ENCODE measurements at regions not wholly inside any gene's neighbourhood (a gene's known extent, or its start where the extent isn't known, plus 50 kb on each side); places are given as distances from the start of the nearest gene placed in this dataset.

DNA sequence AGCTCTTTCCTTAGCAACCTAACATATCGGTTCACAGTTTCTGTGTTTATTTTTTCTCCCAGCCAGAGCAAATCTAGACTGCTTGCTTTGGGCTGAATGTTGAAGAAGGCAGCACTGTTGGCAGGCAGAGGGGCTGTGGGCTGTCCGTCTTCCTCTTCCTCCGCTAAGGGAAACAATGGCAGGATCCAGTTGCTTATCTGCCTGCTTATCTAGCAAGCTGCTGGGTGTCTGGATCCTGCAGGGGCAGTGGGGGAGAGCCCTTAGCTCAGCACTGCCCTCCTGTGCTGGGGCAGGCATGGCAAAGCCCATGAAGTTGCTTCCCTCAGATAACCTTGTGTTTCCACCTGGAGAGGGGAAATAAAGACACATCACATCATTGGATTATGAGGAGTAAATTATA lies 92.7 kb upstream of the CD93 start:
- TF ChIP-seq, protein P1, sequence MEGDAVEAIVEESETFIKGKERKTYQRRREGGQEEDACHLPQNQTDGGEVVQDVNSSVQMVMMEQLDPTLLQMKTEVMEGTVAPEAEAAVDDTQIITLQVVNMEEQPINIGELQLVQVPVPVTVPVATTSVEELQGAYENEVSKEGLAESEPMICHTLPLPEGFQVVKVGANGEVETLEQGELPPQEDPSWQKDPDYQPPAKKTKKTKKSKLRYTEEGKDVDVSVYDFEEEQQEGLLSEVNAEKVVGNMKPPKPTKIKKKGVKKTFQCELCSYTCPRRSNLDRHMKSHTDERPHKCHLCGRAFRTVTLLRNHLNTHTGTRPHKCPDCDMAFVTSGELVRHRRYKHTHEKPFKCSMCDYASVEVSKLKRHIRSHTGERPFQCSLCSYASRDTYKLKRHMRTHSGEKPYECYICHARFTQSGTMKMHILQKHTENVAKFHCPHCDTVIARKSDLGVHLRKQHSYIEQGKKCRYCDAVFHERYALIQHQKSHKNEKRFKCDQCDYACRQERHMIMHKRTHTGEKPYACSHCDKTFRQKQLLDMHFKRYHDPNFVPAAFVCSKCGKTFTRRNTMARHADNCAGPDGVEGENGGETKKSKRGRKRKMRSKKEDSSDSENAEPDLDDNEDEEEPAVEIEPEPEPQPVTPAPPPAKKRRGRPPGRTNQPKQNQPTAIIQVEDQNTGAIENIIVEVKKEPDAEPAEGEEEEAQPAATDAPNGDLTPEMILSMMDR (IDR thresholded peaks at IDR 0.05), result no peak
- TF ChIP-seq ZFX (IDR thresholded peaks at IDR 0.05; ENCODE audit: borderline replicate concordance), result no peak
- H3K27ac ChIP-seq, result no peak overlapping the region

DNA sequence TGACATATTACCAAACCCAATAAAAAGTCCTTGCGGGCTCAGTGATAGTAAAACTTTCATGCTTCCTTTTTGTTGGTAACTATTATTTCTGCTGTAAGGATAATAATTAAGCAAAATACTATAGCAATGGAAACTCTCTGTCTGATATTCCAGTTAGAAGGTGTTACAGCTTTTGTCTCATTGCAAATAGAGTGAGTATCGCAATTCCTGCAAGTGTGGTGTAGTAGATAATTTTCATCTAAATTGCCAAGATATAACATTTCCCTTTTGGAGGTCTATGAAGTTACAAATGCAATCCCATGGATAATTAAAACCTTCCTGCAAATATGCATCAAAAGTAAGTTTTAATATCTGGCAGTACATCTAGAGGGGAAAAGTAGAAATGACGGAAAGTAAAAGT lies 88.7 kb upstream of the CD93 start:
- TF ChIP-seq, protein P1 (IDR thresholded peaks at IDR 0.05), result no peak
- TF ChIP-seq ZFX (IDR thresholded peaks at IDR 0.05; ENCODE audit: borderline replicate concordance), result no peak
- no peak overlapping the region for H3K27ac ChIP-seq

DNA sequence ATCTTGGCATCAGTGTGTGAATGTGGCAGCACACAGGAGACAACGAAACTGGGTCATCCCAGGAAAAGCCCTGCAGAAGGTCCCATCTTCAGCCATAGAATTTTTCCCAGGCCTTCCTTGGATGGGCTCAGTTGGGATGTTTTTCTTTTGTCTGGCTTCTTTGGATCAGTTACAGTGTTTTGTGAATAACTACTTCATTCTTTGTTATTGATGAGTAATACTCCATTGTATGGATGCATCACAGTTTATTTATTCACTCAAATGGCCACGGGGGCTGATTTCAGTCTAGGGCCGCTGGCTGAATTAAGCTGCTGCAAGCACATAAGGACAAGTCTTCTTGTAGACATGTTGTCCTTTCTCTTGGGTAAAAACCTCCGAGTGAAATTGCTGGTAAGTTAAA lies 81.3 kb upstream of the CD93 start:
- no peak overlapping the region for H3K27ac ChIP-seq
- TF ChIP-seq, protein P1 (IDR thresholded peaks at IDR 0.05), result no peak
- TF ChIP-seq ZFX (IDR thresholded peaks at IDR 0.05; ENCODE audit: borderline replicate concordance), result no peak

DNA sequence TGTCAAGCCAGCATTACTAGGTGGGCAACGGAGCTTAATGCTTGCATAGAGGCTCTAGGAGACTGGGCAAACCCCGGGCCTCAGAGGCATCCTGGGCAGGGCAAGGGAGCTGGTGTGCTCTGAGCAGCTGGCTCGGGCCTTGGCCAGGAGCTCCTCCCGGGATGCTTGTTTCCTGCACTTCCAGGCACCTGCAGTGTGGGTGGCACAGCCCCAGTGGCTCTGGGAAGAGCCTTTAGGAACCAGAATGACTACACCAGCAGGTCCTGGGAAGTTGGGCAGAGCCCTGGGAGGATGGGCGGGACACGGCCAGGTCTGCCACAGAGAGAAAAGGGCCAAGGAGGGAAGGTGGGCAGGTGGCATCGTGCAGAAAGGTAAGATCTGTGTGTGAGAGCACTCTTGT lies 80.4 kb upstream of the CD93 start:
- no peak for TF ChIP-seq ZFX (IDR thresholded peaks at IDR 0.05; ENCODE audit: borderline replicate concordance)
- TF ChIP-seq, protein P1 (IDR thresholded peaks at IDR 0.05), result no peak
- no peak overlapping the region for H3K27ac ChIP-seq

DNA sequence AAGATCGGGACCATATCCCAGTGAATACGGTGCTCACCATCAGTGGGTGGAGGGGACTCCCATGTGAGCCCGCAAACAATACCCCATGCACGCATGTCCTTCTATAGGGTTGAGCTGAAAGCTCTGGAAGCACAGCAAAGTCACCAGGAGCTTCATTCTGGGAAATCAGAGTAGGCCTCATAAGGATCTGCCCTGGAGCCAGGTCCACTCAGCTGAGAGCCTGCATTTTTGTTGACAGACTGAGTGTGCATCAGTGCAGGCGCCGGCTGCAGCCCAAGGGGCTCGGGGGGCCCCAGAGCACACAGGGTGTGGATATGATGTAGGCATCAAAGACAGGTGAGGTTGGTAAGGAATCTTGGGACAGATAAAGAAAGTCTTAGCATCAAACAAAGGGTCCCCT lies 79.8 kb upstream of the CD93 start:
- H3K27ac ChIP-seq, result no peak overlapping the region
- TF ChIP-seq, protein P1 (IDR thresholded peaks at IDR 0.05), result no peak
- no peak for TF ChIP-seq ZFX (IDR thresholded peaks at IDR 0.05; ENCODE audit: borderline replicate concordance)

DNA sequence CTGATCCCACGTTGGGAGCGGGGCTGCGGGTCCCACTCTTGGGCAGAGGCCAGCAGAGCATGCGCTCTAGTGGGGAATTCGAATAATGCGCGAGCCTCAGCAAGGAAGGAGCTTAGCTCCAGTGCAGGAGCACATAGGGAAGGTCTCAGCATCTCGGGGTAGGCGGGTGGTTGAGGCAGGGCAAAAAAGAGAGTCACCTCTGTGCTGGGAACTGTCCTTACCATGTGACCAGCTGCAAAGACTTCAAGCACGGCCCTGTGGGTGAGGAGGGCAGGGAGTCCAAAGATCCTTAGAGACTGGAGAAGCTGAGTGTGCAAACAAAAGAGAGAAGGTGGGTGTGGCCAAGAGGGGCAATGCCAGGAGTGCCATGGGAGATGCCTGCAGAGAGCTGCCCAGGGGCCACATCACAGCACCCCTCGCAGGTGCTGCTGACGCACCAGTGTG lies 79.2 kb upstream of the CD93 start:
- TF ChIP-seq, protein P1 (IDR thresholded peaks at IDR 0.05), result no peak
- TF ChIP-seq ZFX (IDR thresholded peaks at IDR 0.05; ENCODE audit: borderline replicate concordance), result no peak

DNA sequence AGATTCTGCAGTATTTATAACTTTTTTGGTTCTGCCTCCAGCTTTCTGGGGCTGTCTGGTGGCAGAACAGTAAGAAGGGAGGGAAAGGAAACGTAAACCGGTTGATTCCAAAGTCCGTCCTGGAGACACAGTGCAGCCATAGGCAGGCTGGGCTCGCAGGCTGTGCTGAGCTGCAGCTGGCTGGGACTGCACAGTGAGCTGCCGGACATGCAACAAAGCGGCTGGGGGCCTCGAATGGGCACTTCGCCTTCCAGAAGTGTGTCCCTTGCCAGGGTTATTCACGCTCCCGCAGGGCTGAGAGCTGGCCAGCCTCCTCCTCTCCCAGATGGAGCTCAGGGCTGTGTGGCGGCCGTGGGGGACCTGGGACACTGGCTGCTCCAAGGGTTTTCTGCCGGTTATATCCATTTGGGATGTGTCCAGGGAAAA lies 78.1 kb upstream of the CD93 start:
- TF ChIP-seq ZFX (IDR thresholded peaks at IDR 0.05; ENCODE audit: borderline replicate concordance), result no peak
- TF ChIP-seq, protein P1 (IDR thresholded peaks at IDR 0.05), result no peak
- no peak overlapping the region for H3K27ac ChIP-seq

More for the DNA sequence above, 79.2 kb upstream of the CD93 start:
- no peak overlapping the region for H3K27ac ChIP-seq

All from 22Rv1 (cell line).